ENCODE measurements at regions not wholly inside any gene's neighbourhood (a gene's known extent, or its start where the extent isn't known, plus 50 kb on each side); places are given as distances from the start of the nearest gene placed in this dataset.

DNA sequence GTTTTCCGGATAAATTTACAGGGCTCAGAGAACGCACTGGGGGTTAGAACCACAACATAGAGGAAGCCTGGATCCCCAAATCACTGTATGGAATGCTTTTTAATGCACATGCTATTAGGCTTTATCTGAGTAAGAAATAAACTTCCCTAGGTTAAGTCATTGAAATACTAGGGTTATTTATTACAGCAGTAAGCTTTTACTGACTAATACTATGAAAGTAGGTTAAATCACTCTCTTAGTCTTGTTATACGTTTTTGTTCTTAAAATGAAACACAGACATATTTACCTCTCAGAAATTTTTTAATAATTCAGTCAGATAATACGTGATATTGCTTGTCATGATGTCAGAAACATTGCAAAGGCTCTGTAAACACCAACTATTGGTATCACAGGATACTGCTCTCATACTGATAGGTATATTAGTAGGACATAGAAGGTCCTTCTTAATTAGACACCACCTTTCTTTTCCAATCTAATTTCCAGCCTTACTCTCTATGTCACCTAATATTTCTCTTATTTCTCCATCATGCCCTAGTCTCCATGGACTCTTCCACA is 162.7 kb upstream of the NYAP2 start:
- TF ChIP-seq POLR2A (IDR thresholded peaks at IDR 0.05; ENCODE audit: low read depth, low read length) = no peak
- TF ChIP-seq POLR2AphosphoS5 (IDR thresholded peaks at IDR 0.05; ENCODE audit: insufficient read depth, low read depth, low read length) = no peak
- TF ChIP-seq, protein P1, sequence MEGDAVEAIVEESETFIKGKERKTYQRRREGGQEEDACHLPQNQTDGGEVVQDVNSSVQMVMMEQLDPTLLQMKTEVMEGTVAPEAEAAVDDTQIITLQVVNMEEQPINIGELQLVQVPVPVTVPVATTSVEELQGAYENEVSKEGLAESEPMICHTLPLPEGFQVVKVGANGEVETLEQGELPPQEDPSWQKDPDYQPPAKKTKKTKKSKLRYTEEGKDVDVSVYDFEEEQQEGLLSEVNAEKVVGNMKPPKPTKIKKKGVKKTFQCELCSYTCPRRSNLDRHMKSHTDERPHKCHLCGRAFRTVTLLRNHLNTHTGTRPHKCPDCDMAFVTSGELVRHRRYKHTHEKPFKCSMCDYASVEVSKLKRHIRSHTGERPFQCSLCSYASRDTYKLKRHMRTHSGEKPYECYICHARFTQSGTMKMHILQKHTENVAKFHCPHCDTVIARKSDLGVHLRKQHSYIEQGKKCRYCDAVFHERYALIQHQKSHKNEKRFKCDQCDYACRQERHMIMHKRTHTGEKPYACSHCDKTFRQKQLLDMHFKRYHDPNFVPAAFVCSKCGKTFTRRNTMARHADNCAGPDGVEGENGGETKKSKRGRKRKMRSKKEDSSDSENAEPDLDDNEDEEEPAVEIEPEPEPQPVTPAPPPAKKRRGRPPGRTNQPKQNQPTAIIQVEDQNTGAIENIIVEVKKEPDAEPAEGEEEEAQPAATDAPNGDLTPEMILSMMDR (IDR thresholded peaks at IDR 0.05; ENCODE audit: extremely low read depth in 1 of 2, insufficient read depth in 1 of 2, low read depth in 1 of 2, low read length in 2 of 2) = no peak
- TF ChIP-seq MAX (IDR thresholded peaks at IDR 0.05; ENCODE audit: insufficient read depth, insufficient read length) = no peak
- TF ChIP-seq EZH2 (IDR thresholded peaks at IDR 0.05; ENCODE audit: borderline replicate concordance, low read depth, low read length, severe bottlenecking) = no peak
- TF ChIP-seq MYC (IDR thresholded peaks at IDR 0.05; ENCODE audit: low read depth, low read length) = no peak
- TF ChIP-seq FOS (IDR thresholded peaks at IDR 0.05; ENCODE audit: borderline replicate concordance, insufficient read depth, low read length) = no peak

Measured in endothelial cell of umbilical vein (primary cell).